CD4-positive, CD25-positive, alpha-beta regulatory T cell (primary cell): ENCODE measurements at regions not wholly inside any gene's neighbourhood (a gene's known extent, or its start where the extent isn't known, plus 50 kb on each side); places are given as distances from the start of the nearest gene placed in this dataset.

Experiments used
- ATAC-seq, 2 donors: fragments of 150-1000 bp; cut with Tn5 transposase; one replicate each; pipeline ENCODE4 v1.10.0; 2021; ENCODE audit warnings: low read depth in 2 of 2, moderate number of reproducible peaks in 2 of 2, moderate library complexity in 1 of 2
- DNase-seq, 3 donors: peaks; one replicate each; pipeline versions ENCODE4 v3.0.0 to v3.0.0-alpha.2; 2012 to 2022; ENCODE audit warnings: mixed read lengths in 1 of 3
- H3K27ac ChIP-seq: one replicate; pipeline ENCODE4 v1.7.0; 2013; ENCODE audit warnings: mild to moderate bottlenecking, low read length; ENCODE audit not compliant: insufficient read depth, poor library complexity, severe bottlenecking
- H3K27me3 ChIP-seq: one replicate; pipeline ENCODE4 v1.7.0; 2013; ENCODE audit warnings: low read length; ENCODE audit not compliant: control insufficient read depth, insufficient read depth
- H3K36me3 ChIP-seq: one replicate; pipeline ENCODE4 v1.7.0; 2013; ENCODE audit warnings: mild to moderate bottlenecking, low read length, moderate library complexity; ENCODE audit not compliant: control insufficient read depth, insufficient read depth
- H3K4me1 ChIP-seq: 2 replicates; pipeline ENCODE4 v1.7.0; 2013; ENCODE audit warnings: mild to moderate bottlenecking, low read length; ENCODE audit not compliant: insufficient read depth, control insufficient read depth, poor library complexity, severe bottlenecking
- H3K4me3 ChIP-seq: one replicate; pipeline ENCODE4 v1.7.0; 2013; ENCODE audit warnings: low read depth, mild to moderate bottlenecking, low read length, moderate library complexity
- H3K9me3 ChIP-seq, 2 experiments: 1 replicate in 1 of 2; 2 replicates in 1 of 2; pipeline ENCODE4 v1.7.0; 2013; ENCODE audit warnings: low read length in 2 of 2, mild to moderate bottlenecking in 1 of 2, moderate library complexity in 1 of 2; ENCODE audit not compliant: control insufficient read depth in 2 of 2
- H3K27ac Mint-ChIP-seq, 3 donors: one replicate each; pipeline ENCODE4 v1.8.0; 2020 to 2022; ENCODE audit warnings: mild to moderate bottlenecking in 3 of 3, mixed read lengths in 3 of 3, moderate library complexity in 2 of 3
- H3K27me3 Mint-ChIP-seq: one replicate; pipeline ENCODE4 v1.8.0; 2022; ENCODE audit warnings: mild to moderate bottlenecking, mixed read lengths
- H3K36me3 Mint-ChIP-seq: one replicate; pipeline ENCODE4 v1.8.0; 2020; ENCODE audit warnings: mixed read lengths
- H3K4me1 Mint-ChIP-seq, 4 donors: one replicate each; pipeline ENCODE4 v1.8.0; 2020 to 2022; ENCODE audit warnings: mixed read lengths in 4 of 4, mild to moderate bottlenecking in 1 of 4
- H3K4me3 Mint-ChIP-seq, 4 donors: one replicate each; pipeline ENCODE4 v1.8.0; 2020 to 2022; ENCODE audit warnings: mild to moderate bottlenecking in 4 of 4, mixed read lengths in 4 of 4, moderate library complexity in 3 of 4
- H3K9me3 Mint-ChIP-seq, 7 donors: one replicate each; pipeline ENCODE4 v1.8.0; 2020 to 2022; ENCODE audit warnings: mixed read lengths in 7 of 7, mild to moderate bottlenecking in 3 of 7, moderate library complexity in 2 of 7

- peaks cover 1 to 13% (median 7%) of the 10 kb centered on the region in 7 donors for H3K9me3 Mint-ChIP-seq
Measured at GRCh38 chr9:12195456-12195855, 497.7 kb upstream of the TYRP1 start.

DNA sequence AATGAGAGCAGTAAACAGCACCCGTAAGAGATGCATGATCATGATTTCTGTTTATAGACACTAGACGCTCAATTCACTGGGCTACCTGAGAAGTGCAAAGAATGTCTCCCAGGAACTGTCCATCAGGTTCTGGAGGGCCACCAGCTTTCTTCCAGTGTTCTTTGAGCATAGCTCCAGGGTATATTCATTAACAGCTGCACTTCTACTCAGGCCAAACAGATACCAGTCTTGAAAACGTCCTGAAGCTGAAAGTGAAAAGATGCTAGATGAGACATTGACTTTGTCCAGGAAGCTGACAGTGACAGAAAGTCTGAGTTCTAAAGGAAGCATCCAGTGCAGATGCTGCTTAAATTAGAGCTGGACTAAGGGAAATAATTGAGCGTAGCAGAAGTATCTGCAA is 488.7 kb upstream of the TYRP1 start:
- DNase-seq, result no peak
- H3K27me3 Mint-ChIP-seq, result no peaks in the 10 kb centered on the region
- H3K4me1 Mint-ChIP-seq, result no peaks in the 10 kb centered on the region
- no peaks in the 10 kb centered on the region for H3K36me3 Mint-ChIP-seq
- peaks cover 3 to 11% (median 8%) of the 10 kb centered on the region in 7 donors for H3K9me3 Mint-ChIP-seq
- Histone ChIP-seq H3K27ac (no peak overlapping the region), H3K9me3 (peaks cover 0 to 5% of the 10 kb centered on the region in 2 experiments), H3K27me3 (no peaks in the 10 kb centered on the region), H3K4me3 (no peak overlapping the region), H3K36me3 (no peaks in the 10 kb centered on the region), H3K4me1 (no peaks in the 10 kb centered on the region)
- no peak for ATAC-seq
- no peak overlapping the region for H3K27ac Mint-ChIP-seq
- H3K4me3 Mint-ChIP-seq, result no peak overlapping the region

More at GRCh38 chr9:12195456-12195855, 497.7 kb upstream of the TYRP1 start:
- no peak overlapping the region for H3K27ac Mint-ChIP-seq
- H3K36me3 Mint-ChIP-seq, result no peaks in the 10 kb centered on the region
- H3K36me3 ChIP-seq, result no peaks in the 10 kb centered on the region
- H3K4me3 ChIP-seq, result no peak overlapping the region
- H3K9me3 ChIP-seq, result peaks cover 0 to 8% of the 10 kb centered on the region in 2 experiments
- H3K4me1 Mint-ChIP-seq, result no peaks in the 10 kb centered on the region
- no peak overlapping the region for H3K4me3 Mint-ChIP-seq
- no peak overlapping the region for H3K27ac ChIP-seq
- no peak for DNase-seq
- H3K27me3 ChIP-seq, result no peaks in the 10 kb centered on the region
- no peaks in the 10 kb centered on the region for H3K27me3 Mint-ChIP-seq
- no peak for ATAC-seq
- H3K4me1 ChIP-seq, result no peaks in the 10 kb centered on the region

DNA sequence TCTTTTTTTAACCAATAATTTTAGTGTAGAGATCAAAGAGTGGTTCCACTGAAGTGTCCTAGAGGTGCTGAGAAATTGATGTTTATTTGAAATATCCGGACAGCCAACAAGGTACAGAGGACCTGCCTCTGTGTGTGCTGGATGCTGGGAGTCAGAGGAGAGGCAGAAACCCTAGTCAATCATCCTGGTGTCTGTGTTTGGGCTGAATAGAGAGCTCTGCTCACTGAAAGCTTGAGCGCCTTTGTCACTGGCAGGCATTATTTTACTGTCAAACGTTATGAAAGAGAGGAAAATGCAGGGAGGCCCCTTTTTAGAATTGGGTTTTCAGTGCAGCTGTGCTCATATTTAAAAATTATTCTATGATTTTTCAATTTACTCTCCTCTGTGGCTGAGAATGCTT is 480.3 kb upstream of the TYRP1 start:
- no peak overlapping the region for H3K4me3 ChIP-seq
- Mint-ChIP-seq H3K4me1 (no peaks in the 10 kb centered on the region), H3K27ac (no peak overlapping the region), H3K27me3 (no peaks in the 10 kb centered on the region), H3K4me3 (no peak overlapping the region), H3K9me3 (peaks cover 0 to 31% (median 7%) of the 10 kb centered on the region in 7 donors), H3K36me3 (no peaks in the 10 kb centered on the region)
- no peaks in the 10 kb centered on the region for H3K27me3 ChIP-seq
- no peaks in the 10 kb centered on the region for H3K36me3 ChIP-seq
- no peaks in the 10 kb centered on the region for H3K4me1 ChIP-seq
- no peak for DNase-seq
- ATAC-seq, result no peak
- no peak overlapping the region for H3K27ac ChIP-seq
- no peaks in the 10 kb centered on the region for H3K9me3 ChIP-seq

DNA sequence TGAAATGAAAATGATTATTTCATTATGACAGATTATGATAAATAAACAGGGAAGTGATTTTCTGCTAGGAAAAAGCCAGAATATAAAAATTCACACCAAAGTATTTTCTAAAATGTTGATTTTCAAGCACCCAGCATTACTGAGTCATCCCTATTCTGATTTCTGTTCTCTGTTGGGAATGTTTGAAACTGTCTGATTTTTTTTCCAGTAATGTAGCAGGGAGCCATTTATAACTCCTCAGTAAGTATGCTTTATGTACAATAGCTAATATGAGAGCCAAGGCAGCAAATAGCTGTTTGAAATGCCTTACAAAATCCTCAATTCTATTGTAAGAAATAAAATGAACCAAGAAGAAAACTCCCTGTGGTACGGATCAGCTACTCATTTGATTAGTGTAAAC is 471.7 kb upstream of the TYRP1 start:
- H3K4me1 ChIP-seq, result no peaks in the 10 kb centered on the region
- DNase-seq (no peak), ATAC-seq (no peak)
- no peaks in the 10 kb centered on the region for H3K27me3 ChIP-seq
- H3K9me3 ChIP-seq, result peaks cover 4 to 6% of the 10 kb centered on the region in 2 experiments
- Mint-ChIP-seq H3K27ac (no peak overlapping the region), H3K4me1 (no peaks in the 10 kb centered on the region), H3K9me3 (peaks cover 0 to 14% (median 7%) of the 10 kb centered on the region in 7 donors), H3K4me3 (no peak overlapping the region), H3K36me3 (no peaks in the 10 kb centered on the region), H3K27me3 (no peaks in the 10 kb centered on the region)
- no peak overlapping the region for H3K4me3 ChIP-seq
- H3K27ac ChIP-seq, result no peak overlapping the region
- no peaks in the 10 kb centered on the region for H3K36me3 ChIP-seq

DNA sequence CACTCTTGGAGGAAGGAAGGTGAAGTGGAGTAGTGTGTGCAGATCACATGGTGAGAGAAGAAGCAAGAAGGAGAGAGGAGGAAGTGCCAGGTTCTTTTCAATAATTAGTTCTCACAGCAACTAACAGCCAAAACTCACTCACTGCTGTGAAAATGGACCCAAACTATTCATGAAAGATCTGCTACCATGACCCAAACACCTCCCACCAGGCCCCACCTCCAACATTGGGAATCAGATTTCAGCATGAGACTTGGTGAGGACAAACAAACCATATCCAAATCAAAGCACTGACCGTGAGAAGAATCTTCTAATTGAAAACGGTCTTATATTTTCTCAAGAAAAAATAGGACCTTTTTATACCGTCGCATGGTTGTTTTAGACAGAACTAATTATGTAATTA is 468.7 kb upstream of the TYRP1 start:
- H3K27me3 ChIP-seq, result no peaks in the 10 kb centered on the region
- H3K4me3 ChIP-seq, result no peak overlapping the region
- no peaks in the 10 kb centered on the region for H3K4me1 Mint-ChIP-seq
- no peaks in the 10 kb centered on the region for H3K36me3 Mint-ChIP-seq
- H3K9me3 ChIP-seq, result peaks cover 2 to 6% of the 10 kb centered on the region in 2 experiments
- DNase-seq (no peak), ATAC-seq (no peak)
- peaks cover 0 to 13% (median 6%) of the 10 kb centered on the region in 7 donors for H3K9me3 Mint-ChIP-seq
- H3K27ac Mint-ChIP-seq, result no peak overlapping the region
- no peaks in the 10 kb centered on the region for H3K36me3 ChIP-seq
- no peak overlapping the region for H3K27ac ChIP-seq
- H3K4me1 ChIP-seq, result no peaks in the 10 kb centered on the region
- no peaks in the 10 kb centered on the region for H3K27me3 Mint-ChIP-seq
- H3K4me3 Mint-ChIP-seq, result no peak overlapping the region

GRCh38 chr9:12230708-12231107 is 462.5 kb upstream of the TYRP1 start:
- peaks cover 4 to 33% (median 7%) of the 10 kb centered on the region in 7 donors for H3K9me3 Mint-ChIP-seq
- H3K4me3 Mint-ChIP-seq, result no peak overlapping the region
- H3K36me3 ChIP-seq, result no peaks in the 10 kb centered on the region
- no peaks in the 10 kb centered on the region for H3K36me3 Mint-ChIP-seq
- no peak overlapping the region for H3K27ac Mint-ChIP-seq
- no peaks in the 10 kb centered on the region for H3K4me1 Mint-ChIP-seq
- ATAC-seq (no peak), DNase-seq (peak in 1 of 3 donors; percentile 0)
- H3K27me3 Mint-ChIP-seq, result no peaks in the 10 kb centered on the region
- H3K27ac ChIP-seq, result no peak overlapping the region
- no peak overlapping the region for H3K4me3 ChIP-seq
- H3K27me3 ChIP-seq, result no peaks in the 10 kb centered on the region
- H3K4me1 ChIP-seq, result no peaks in the 10 kb centered on the region
- peaks cover 0 to 6% of the 10 kb centered on the region in 2 experiments for H3K9me3 ChIP-seq

- Mint-ChIP-seq H3K4me3 (no peak overlapping the region), H3K4me1 (no peaks in the 10 kb centered on the region), H3K9me3 (peaks cover 4 to 33% (median 12%) of the 10 kb centered on the region in 7 donors), H3K27me3 (no peaks in the 10 kb centered on the region), H3K36me3 (no peaks in the 10 kb centered on the region), H3K27ac (no peak overlapping the region)
- Histone ChIP-seq H3K4me3 (no peak overlapping the region), H3K9me3 (peaks cover 0 to 9% of the 10 kb centered on the region in 2 experiments), H3K27ac (no peak overlapping the region), H3K4me1 (no peaks in the 10 kb centered on the region), H3K27me3 (no peaks in the 10 kb centered on the region), H3K36me3 (no peaks in the 10 kb centered on the region)
- no peak for ATAC-seq
- no peak for DNase-seq
Measured at GRCh38 chr9:12231832-12232231, 461.4 kb upstream of the TYRP1 start.

DNA sequence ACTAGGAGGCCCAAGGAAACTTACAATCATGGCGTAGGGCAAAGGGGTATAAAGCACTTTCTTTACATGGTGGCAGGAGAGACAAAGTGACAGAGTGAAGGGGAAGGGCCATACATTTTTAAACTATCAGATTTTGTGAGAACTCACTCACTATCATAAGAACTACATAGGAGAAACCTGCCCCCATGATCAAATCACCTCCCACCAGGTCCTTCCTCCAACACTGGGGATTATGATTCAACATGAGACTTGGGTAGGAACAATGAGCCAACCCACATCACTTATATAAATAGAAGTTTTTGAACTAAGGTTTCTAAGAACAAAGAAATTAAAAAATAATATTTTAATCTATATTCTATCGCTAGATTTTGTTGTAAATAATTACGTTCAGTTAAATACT is 460.3 kb upstream of the TYRP1 start:
- Mint-ChIP-seq H3K4me1 (no peaks in the 10 kb centered on the region), H3K36me3 (no peaks in the 10 kb centered on the region), H3K4me3 (no peak overlapping the region), H3K27ac (no peak overlapping the region), H3K27me3 (no peaks in the 10 kb centered on the region), H3K9me3 (peaks cover 1 to 38% (median 14%) of the 10 kb centered on the region in 7 donors)
- H3K9me3 ChIP-seq, result peaks cover 0 to 9% of the 10 kb centered on the region in 2 experiments
- no peak for DNase-seq
- H3K4me3 ChIP-seq, result no peak overlapping the region
- H3K4me1 ChIP-seq, result no peaks in the 10 kb centered on the region
- ATAC-seq, result no peak
- H3K36me3 ChIP-seq, result no peaks in the 10 kb centered on the region
- H3K27ac ChIP-seq, result no peak overlapping the region
- H3K27me3 ChIP-seq, result no peaks in the 10 kb centered on the region
